SU-DHL-6 (cell line): ENCODE measurements at regions not wholly inside any gene's neighbourhood (a gene's known extent, or its start where the extent isn't known, plus 50 kb on each side); places are given as distances from the start of the nearest gene placed in this dataset.

Source experiments
- CTCF ChIP-seq: fragments of 200-600 bp; sonication (generic); IDR thresholded peaks from one replicate; pipeline ENCODE4 v1.5.1; 2017; ENCODE audit warnings: antibody characterized with exemption, mild to moderate bottlenecking, low read length, moderate library complexity; ENCODE audit not compliant: insufficient read depth, poor library complexity, severe bottlenecking
- EZH2phosphoT487 ChIP-seq: fragments of 200-600 bp; sonication (generic), shearing (Covaris generic); conservative IDR thresholded peaks from 2 replicates; pipeline ENCODE4 v1.6.1; 2018; ENCODE audit warnings: mild to moderate bottlenecking, antibody characterized with exemption, low read length, moderate library complexity, mixed read lengths

GRCh38 chr1:36626435-36626834 lies 143.7 kb upstream of the CSF3R start:
- TF ChIP-seq CTCF: no peak
- no peak for TF ChIP-seq EZH2phosphoT487
